Stimulated activated CD4-positive, alpha-beta T cell treated with anti-CD3 and anti-CD28 coated beads, TNF-alpha, amount 100 ng/mL, for 24 hours (primary cell): ENCODE measurements at regions not wholly inside any gene's neighbourhood (a gene's known extent, or its start where the extent isn't known, plus 50 kb on each side); places are given as distances from the start of the nearest gene placed in this dataset.
"Not testable (repeated sequence)": the region's sequence is repeated elsewhere in the genome, so short reads cannot be mapped to it uniquely, and the experiment has no call there.

Source experiments
- DNase-seq, 3 experiments: peaks; one replicate each; pipeline ENCODE4 v3.0.0-alpha.2; 2020; ENCODE audit warnings: low read depth in 3 of 3

- DNase-seq, result no peak
Observed at GRCh38 chrX:1700757-1701156, 85.9 kb downstream of the ASMT start.

GRCh38 chrX:1701396-1701901 is 86.6 kb downstream of the ASMT start:
- not testable (repeated sequence) for DNase-seq

GRCh38 chrX:1702142-1702541 is 87.3 kb downstream of the ASMT start:
- not testable (repeated sequence) for DNase-seq

- not testable (repeated sequence) for DNase-seq
Observed at GRCh38 chrX:1702557-1702956, 87.7 kb downstream of the ASMT start.

GRCh38 chrX:1709277-1709676 is 94.4 kb downstream of the ASMT start:
- DNase-seq, result not testable (repeated sequence)

- DNase-seq, result no peak
Observed at GRCh38 chrX:1713296-1713695, 98.4 kb downstream of the ASMT start.

- DNase-seq, result no peak
Observed at GRCh38 chrX:1717373-1717772, 102.5 kb downstream of the ASMT start.

- DNase-seq, result no peak
Observed at GRCh38 chrX:1719270-1719669, 104.4 kb downstream of the ASMT start.

- DNase-seq, result no peak
Observed at GRCh38 chrX:1720836-1721235, 106.0 kb downstream of the ASMT start.

- DNase-seq, result no peak
Observed at GRCh38 chrX:1725472-1725871, 110.6 kb downstream of the ASMT start.

GRCh38 chrX:1727531-1728027 is 112.7 kb downstream of the ASMT start:
- DNase-seq, result no peak

GRCh38 chrX:1734806-1735205 is 119.9 kb downstream of the ASMT start:
- no peak for DNase-seq

GRCh38 chrX:1741816-1742394 is 127.0 kb downstream of the ASMT start:
- DNase-seq, result no peak

- no peak for DNase-seq
Observed at GRCh38 chrX:1743105-1743504, 128.2 kb downstream of the ASMT start.

- DNase-seq, result no peak
Observed at GRCh38 chrX:1743663-1744062, 128.8 kb downstream of the ASMT start.

GRCh38 chrX:1748408-1748807 is 133.5 kb downstream of the ASMT start:
- DNase-seq, result no peak

GRCh38 chrX:1749499-1749898 is 134.6 kb downstream of the ASMT start:
- DNase-seq, result no peak

- no peak for DNase-seq
Observed at GRCh38 chrX:1750267-1750666, 135.4 kb downstream of the ASMT start.

- DNase-seq, result no peak
Observed at GRCh38 chrX:1751781-1752180, 136.9 kb downstream of the ASMT start.

GRCh38 chrX:1752799-1753198 is 137.9 kb downstream of the ASMT start:
- not testable (repeated sequence) for DNase-seq

- DNase-seq, result no peak
Observed at GRCh38 chrX:1754077-1754476, 139.2 kb downstream of the ASMT start.

- no peak for DNase-seq
Observed at GRCh38 chrX:1763294-1763693, 148.4 kb downstream of the ASMT start.

- peak in 1 of 3 experiments; percentile 5 for DNase-seq
Observed at GRCh38 chrX:1764883-1765364, 150.1 kb downstream of the ASMT start.

GRCh38 chrX:1767026-1767425 is 152.2 kb downstream of the ASMT start:
- no peak for DNase-seq
